ENCODE measurements at regions not wholly inside any gene's neighbourhood (a gene's known extent, or its start where the extent isn't known, plus 50 kb on each side); places are given as distances from the start of the nearest gene placed in this dataset.

GRCh38 chr3:13750215-13750614 is 129.7 kb downstream of the WNT7A start:
- Mint-ChIP-seq H3K36me3 (peaks cover 6% of the 10 kb centered on the region), H3K9me3 (peaks cover 9% of the 10 kb centered on the region), H3K27me3 (ENCODE audit: low read depth) (no peaks in the 10 kb centered on the region), H3K27ac (no peak overlapping the region), H3K4me3 (no peak overlapping the region), H3K4me1 (no peaks in the 10 kb centered on the region)
- DNase-seq (ENCODE audit: low spot score) (no peak), ATAC-seq (no peak)
- TF ChIP-seq MLX (CRISPR knock-in tag; IDR thresholded peaks at IDR 0.05) (no peak), SP1 (CRISPR knock-in tag; conservative IDR thresholded peaks at IDR 0.05) (no peak), OVOL2 (CRISPR knock-in tag; IDR thresholded peaks at IDR 0.05; ENCODE audit: borderline replicate concordance) (no peak), PREB (CRISPR knock-in tag; IDR thresholded peaks at IDR 0.05; ENCODE audit: borderline replicate concordance) (no peak), AFF4 (CRISPR knock-in tag; IDR thresholded peaks at IDR 0.05; ENCODE audit: borderline replicate concordance) (no peak), TEAD1 (CRISPR knock-in tag; IDR thresholded peaks at IDR 0.05) (no peak), ZBTB43 (CRISPR knock-in tag; IDR thresholded peaks at IDR 0.05) (no peak), E2F5 (CRISPR knock-in tag; IDR thresholded peaks at IDR 0.05) (no peak), CREM (CRISPR knock-in tag; IDR thresholded peaks at IDR 0.05) (no peak), MAX (CRISPR knock-in tag; IDR thresholded peaks at IDR 0.05) (no peak), RELA (CRISPR knock-in tag; IDR thresholded peaks at IDR 0.05; ENCODE audit: borderline replicate concordance) (no peak), E2F4 (CRISPR knock-in tag; IDR thresholded peaks at IDR 0.05; ENCODE audit: borderline replicate concordance, low read depth) (no peak), FOXP1 (CRISPR knock-in tag; IDR thresholded peaks at IDR 0.05; ENCODE audit: borderline replicate concordance) (no peak)
- CTCF ChIA-PET = no interaction called here
- POLR2A ChIA-PET = no interaction called here

- Mint-ChIP-seq H3K27ac (no peak overlapping the region), H3K27me3 (ENCODE audit: low read depth) (no peaks in the 10 kb centered on the region; the same call in 1 of the 2 replicates), H3K4me1 (no peaks in the 10 kb centered on the region)
Measured at GRCh38 chr3:13749063-13749764, 130.7 kb downstream of the WNT7A start.

More at GRCh38 chr3:13749063-13749764, 130.7 kb downstream of the WNT7A start:
- H3K9me3 Mint-ChIP-seq = peaks cover 4% of the 10 kb centered on the region
- ChIA-PET POLR2A (no interaction called here), CTCF (no interaction called here)
- no peak for TF ChIP-seq ZNF671 (CRISPR knock-in tag; IDR thresholded peaks at IDR 0.05)
- peak; percentile 48; the same call in 1 of the 2 replicates for TF ChIP-seq GTF2I (CRISPR knock-in tag; conservative IDR thresholded peaks at IDR 0.05)
- TF ChIP-seq MXD4 (CRISPR knock-in tag; IDR thresholded peaks at IDR 0.05; ENCODE audit: borderline replicate concordance) = no peak
- H3K4me3 Mint-ChIP-seq = no peak overlapping the region
- ATAC-seq (no peak), DNase-seq (ENCODE audit: low spot score) (no peak)
- peaks cover 3% of the 10 kb centered on the region; the same call in 1 of the 2 replicates for H3K36me3 Mint-ChIP-seq
